Stomach (tissue), 8 donors: ENCODE measurements at regions not wholly inside any gene's neighbourhood (a gene's known extent, or its start where the extent isn't known, plus 50 kb on each side); places are given as distances from the start of the nearest gene placed in this dataset.

Experiments used
- DNase-seq, 2 donors: peaks; one replicate each; pipeline versions ENCODE4 v3.0.0 to v3.0.0-alpha.2; 2013 to 2019
- H3K27ac ChIP-seq, 5 donors: fragments of 200-600 bp in 4 of 5; sonication (generic) in 4 of 5; one replicate each; pipeline ENCODE4 v1.5.1; 2013 to 2019; ENCODE audit warnings: mild to moderate bottlenecking in 1 of 5, moderate library complexity in 1 of 5
- H3K27me3 ChIP-seq, 3 donors: fragments of 200-600 bp; sonication (generic); one replicate each; pipeline ENCODE4 v1.5.1; 2017 to 2019; ENCODE audit warnings: mixed run types in 1 of 3
- H3K36me3 ChIP-seq, 4 donors: fragments of 200-600 bp; sonication (generic); 1 replicate in 3 of 4; 2 replicates in 1 of 4; pipeline ENCODE4 v1.5.1; 2016 to 2019
- H3K4me1 ChIP-seq, 4 donors: fragments of 200-600 bp; sonication (generic); one replicate each; pipeline ENCODE4 v1.5.1; 2016 to 2019
- H3K4me3 ChIP-seq, 4 donors: fragments of 200-600 bp; sonication (generic) in 3 of 4; one replicate each; pipeline ENCODE4 v1.5.1; 2016 to 2019; ENCODE audit warnings: mild to moderate bottlenecking in 1 of 4
- H3K9me3 ChIP-seq, 4 donors: fragments of 200-600 bp; sonication (generic); one replicate each; pipeline ENCODE4 v1.5.1; 2016 to 2019
- CTCF ChIP-seq, 7 experiments: fragments of 450-650 bp in 4 of 7; fragments of 200-600 bp in 3 of 7; sonication (generic) in 3 of 7; IDR thresholded peaks; one replicate each; pipeline ENCODE4 v1.5.1; 2016 to 2019; ENCODE audit warnings: antibody characterized with exemption in 7 of 7, control low read depth in 2 of 7, mild to moderate bottlenecking in 1 of 7
- EP300 ChIP-seq: sonication (generic); formaldehyde crosslinking; IDR thresholded peaks from one replicate; pipeline ENCODE4 v1.6.1; 2017; ENCODE audit warnings: antibody characterized with exemption
- POLR2A ChIP-seq, 4 donors: fragments of 450-650 bp; IDR thresholded peaks; one replicate each; pipeline ENCODE4 v1.6.1; 2016; ENCODE audit warnings: antibody characterized with exemption in 4 of 4, control low read depth in 2 of 4, mild to moderate bottlenecking in 1 of 4, moderate library complexity in 1 of 4
- POLR2AphosphoS5 ChIP-seq, 3 donors: sonication (generic); formaldehyde crosslinking; IDR thresholded peaks; one replicate each; pipeline ENCODE4 v1.6.1; 2016; ENCODE audit warnings: antibody characterized with exemption in 3 of 3
- WGBS, 5 donors: extraction: QIAGEN DNeasy Blood & Tissue Kit in 3 of 5; methylation state at CpG; one replicate each; pipeline versions ENCODE4 v1.1.5 to v1.1.7; 2013 to 2018; 5-methylcytosine and 5-hydroxymethylcytosine counted together
- intact Hi-C: fragments of 100-400 bp; cut with DNase I; formaldehyde crosslinking; loops from one replicate; pipeline ENCODE4 v1.15.1; 2023; ENCODE audit warnings: low total_unique reads
- donor health status: healthy with polysubstance abuse.
- donor health status: Bipolar disorder and iron deficiency.
- donor health status: healthy.

GRCh38 chr4:107468156-107468555 lies 251.9 kb downstream of the PAPSS1 start:
- H3K27ac ChIP-seq = no peak overlapping the region

DNA sequence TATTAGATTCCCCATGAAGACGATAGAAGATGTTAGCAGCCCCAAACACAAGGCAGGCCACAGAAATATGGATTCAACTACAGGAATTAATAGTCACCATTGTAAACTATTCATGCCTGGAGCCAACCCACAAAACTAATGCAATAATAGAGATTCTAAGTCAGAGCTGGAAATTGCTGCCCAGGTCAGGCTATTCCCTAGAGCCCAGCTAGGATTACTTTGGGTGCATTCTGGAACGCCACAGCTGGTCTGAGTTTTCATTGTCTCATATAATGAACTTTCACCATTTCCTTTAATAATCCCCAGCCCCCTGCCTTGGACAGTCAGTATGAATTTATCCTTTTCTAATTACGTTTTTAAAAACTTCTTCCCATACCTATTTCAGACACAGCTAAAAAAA lies 252.6 kb downstream of the PAPSS1 start:
- WGBS, 5 donors = 72 to 82% (median 81%) methylated on average over 3 of the region's 3 CpGs
- TF ChIP-seq CTCF (IDR thresholded peaks at IDR 0.05) = no peak
- TF ChIP-seq POLR2A (IDR thresholded peaks at IDR 0.05) = no peak
- no peak for TF ChIP-seq POLR2AphosphoS5 (IDR thresholded peaks at IDR 0.05)
- no peak for TF ChIP-seq EP300
- no peaks in the 10 kb centered on the region for H3K27me3 ChIP-seq
- no peaks in the 10 kb centered on the region for H3K4me1 ChIP-seq
- H3K27ac ChIP-seq = no peak overlapping the region
- DNase-seq = no peak
- H3K4me3 ChIP-seq = no peak overlapping the region
- intact Hi-C loops = no loop called here
- H3K9me3 ChIP-seq = no peaks in the 10 kb centered on the region
- no peaks in the 10 kb centered on the region for H3K36me3 ChIP-seq

More at GRCh38 chr4:107468156-107468555, 251.9 kb downstream of the PAPSS1 start:
- H3K4me3 ChIP-seq = no peak overlapping the region
- no peaks in the 10 kb centered on the region for H3K36me3 ChIP-seq
- TF ChIP-seq POLR2A (IDR thresholded peaks at IDR 0.05) (no peak), CTCF (IDR thresholded peaks at IDR 0.05) (no peak), EP300 (no peak), POLR2AphosphoS5 (IDR thresholded peaks at IDR 0.05) (no peak)
- H3K4me1 ChIP-seq = no peaks in the 10 kb centered on the region
- DNase-seq = no peak
- no peaks in the 10 kb centered on the region for H3K27me3 ChIP-seq
- no peaks in the 10 kb centered on the region for H3K9me3 ChIP-seq
- 90 to 98% (median 95%) methylated on average over 1 of the region's 1 CpG for WGBS, 5 donors
- intact Hi-C loops = no loop called here

GRCh38 chr4:107458194-107458593 lies 261.8 kb downstream of the PAPSS1 start:
- H3K9me3 ChIP-seq = peaks cover 0 to 7% (median 3%) of the 10 kb centered on the region in 4 donors
- no peaks in the 10 kb centered on the region for H3K36me3 ChIP-seq
- intact Hi-C loops = no loop called here
- H3K4me3 ChIP-seq = no peak overlapping the region
- H3K27me3 ChIP-seq = no peaks in the 10 kb centered on the region
- 86 to 88% (median 88%) methylated on average over 2 of the region's 2 CpGs for WGBS, 5 donors
- DNase-seq = no peak
- H3K27ac ChIP-seq = no peak overlapping the region
- TF ChIP-seq EP300 (no peak), POLR2AphosphoS5 (IDR thresholded peaks at IDR 0.05) (no peak), POLR2A (IDR thresholded peaks at IDR 0.05) (no peak), CTCF (IDR thresholded peaks at IDR 0.05) (no peak)
- peaks cover 0 to 7% (median 3%) of the 10 kb centered on the region in 4 donors for H3K4me1 ChIP-seq

GRCh38 chr4:107453987-107454386 lies 266.0 kb downstream of the PAPSS1 start:
- Histone ChIP-seq H3K36me3 (no peaks in the 10 kb centered on the region), H3K4me3 (no peak overlapping the region), H3K27me3 (no peaks in the 10 kb centered on the region), H3K9me3 (no peaks in the 10 kb centered on the region), H3K27ac (no peak overlapping the region), H3K4me1 (peaks cover 0 to 7% (median 3%) of the 10 kb centered on the region in 4 donors)
- TF ChIP-seq POLR2AphosphoS5 (IDR thresholded peaks at IDR 0.05) (no peak), CTCF (IDR thresholded peaks at IDR 0.05) (no peak), EP300 (no peak)
- 15 to 34% (median 23%) methylated on average over 2 of the region's 2 CpGs for WGBS, 5 donors
- intact Hi-C loops = no loop called here
- no peak for DNase-seq
